Nephron progenitor cell (in vitro differentiated cells): ENCODE measurements at regions not wholly inside any gene's neighbourhood (a gene's known extent, or its start where the extent isn't known, plus 50 kb on each side); places are given as distances from the start of the nearest gene placed in this dataset.

Experiments
- DNase-seq: peaks from one replicate; pipeline ENCODE4 v3.0.0; 2021
- H3K27ac Mint-ChIP-seq: 2 replicates; pipeline ENCODE4 v1.8.0; 2021; ENCODE audit warnings: mild to moderate bottlenecking, moderate library complexity, mixed read lengths
- H3K27me3 Mint-ChIP-seq: 2 replicates; pipeline ENCODE4 v1.8.0; 2021; ENCODE audit warnings: mild to moderate bottlenecking, low read depth, mixed read lengths; ENCODE audit not compliant: poor library complexity
- H3K36me3 Mint-ChIP-seq: 2 replicates; pipeline ENCODE4 v1.8.0; 2021; ENCODE audit warnings: low read depth, mixed read lengths
- H3K4me1 Mint-ChIP-seq: 2 replicates; pipeline ENCODE4 v1.8.0; 2021; ENCODE audit warnings: mixed read lengths
- H3K4me3 Mint-ChIP-seq: 2 replicates; pipeline ENCODE4 v1.8.0; 2021; ENCODE audit warnings: mild to moderate bottlenecking, moderate library complexity, mixed read lengths
- H3K9me3 Mint-ChIP-seq: 2 replicates; pipeline ENCODE4 v1.8.0; 2021; ENCODE audit warnings: mild to moderate bottlenecking, moderate library complexity, mixed read lengths
- TF ChIP-seq, protein P1 (sequence below): fragments of 200-600 bp; sonication (generic); IDR thresholded peaks from 2 replicates; pipeline ENCODE4 v1.5.0; 2021; ENCODE audit warnings: antibody characterized with exemption

- no peak overlapping the region for H3K4me3 Mint-ChIP-seq
- H3K36me3 Mint-ChIP-seq = no peaks in the 10 kb centered on the region
- TF ChIP-seq, protein P1, sequence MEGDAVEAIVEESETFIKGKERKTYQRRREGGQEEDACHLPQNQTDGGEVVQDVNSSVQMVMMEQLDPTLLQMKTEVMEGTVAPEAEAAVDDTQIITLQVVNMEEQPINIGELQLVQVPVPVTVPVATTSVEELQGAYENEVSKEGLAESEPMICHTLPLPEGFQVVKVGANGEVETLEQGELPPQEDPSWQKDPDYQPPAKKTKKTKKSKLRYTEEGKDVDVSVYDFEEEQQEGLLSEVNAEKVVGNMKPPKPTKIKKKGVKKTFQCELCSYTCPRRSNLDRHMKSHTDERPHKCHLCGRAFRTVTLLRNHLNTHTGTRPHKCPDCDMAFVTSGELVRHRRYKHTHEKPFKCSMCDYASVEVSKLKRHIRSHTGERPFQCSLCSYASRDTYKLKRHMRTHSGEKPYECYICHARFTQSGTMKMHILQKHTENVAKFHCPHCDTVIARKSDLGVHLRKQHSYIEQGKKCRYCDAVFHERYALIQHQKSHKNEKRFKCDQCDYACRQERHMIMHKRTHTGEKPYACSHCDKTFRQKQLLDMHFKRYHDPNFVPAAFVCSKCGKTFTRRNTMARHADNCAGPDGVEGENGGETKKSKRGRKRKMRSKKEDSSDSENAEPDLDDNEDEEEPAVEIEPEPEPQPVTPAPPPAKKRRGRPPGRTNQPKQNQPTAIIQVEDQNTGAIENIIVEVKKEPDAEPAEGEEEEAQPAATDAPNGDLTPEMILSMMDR = no peak
Observed at GRCh38 chr4:181541396-181541795, 701.8 kb upstream of the TENM3 start.

DNA sequence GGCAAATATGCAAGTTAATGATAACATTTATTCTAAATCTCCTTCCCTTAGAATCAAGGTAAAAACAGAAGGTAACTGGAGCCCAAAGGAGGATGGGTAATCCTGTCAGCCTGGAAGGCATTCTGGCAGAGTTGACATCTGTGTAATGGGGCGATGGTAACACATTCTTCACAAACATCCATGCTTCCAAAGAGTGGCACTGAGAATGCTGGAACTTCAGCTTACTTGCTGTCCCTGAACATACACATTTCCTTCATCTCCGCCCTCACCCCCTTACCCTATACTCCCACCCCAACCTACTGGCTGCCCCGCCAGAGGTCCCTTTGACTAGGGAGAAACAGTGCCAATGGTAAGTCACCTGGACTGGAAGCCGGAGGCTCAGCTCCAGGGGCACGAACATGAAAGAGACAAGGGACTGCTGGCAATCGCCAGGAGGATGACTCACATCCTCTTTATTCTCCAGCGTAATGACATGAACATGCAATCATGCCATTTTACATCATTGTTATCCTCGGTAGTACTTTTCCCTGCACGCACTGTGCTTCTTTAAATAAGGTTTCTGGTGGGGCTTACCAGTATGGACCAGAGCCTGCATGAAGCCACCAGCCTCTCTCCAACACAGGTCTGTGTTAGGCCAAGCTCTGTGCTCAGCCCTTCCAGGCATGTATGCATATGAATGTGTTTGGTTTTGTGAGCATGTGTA, 694.2 kb upstream of the TENM3 start:
- Mint-ChIP-seq H3K36me3 (no peaks in the 10 kb centered on the region), H3K27ac (no peak overlapping the region)
- no peak for DNase-seq

More at GRCh38 chr4:181541396-181541795, 701.8 kb upstream of the TENM3 start:
- Mint-ChIP-seq H3K27me3 (no peaks in the 10 kb centered on the region), H3K9me3 (no peaks in the 10 kb centered on the region), H3K4me1 (no peaks in the 10 kb centered on the region), H3K27ac (no peak overlapping the region)
- DNase-seq = no peak

DNA sequence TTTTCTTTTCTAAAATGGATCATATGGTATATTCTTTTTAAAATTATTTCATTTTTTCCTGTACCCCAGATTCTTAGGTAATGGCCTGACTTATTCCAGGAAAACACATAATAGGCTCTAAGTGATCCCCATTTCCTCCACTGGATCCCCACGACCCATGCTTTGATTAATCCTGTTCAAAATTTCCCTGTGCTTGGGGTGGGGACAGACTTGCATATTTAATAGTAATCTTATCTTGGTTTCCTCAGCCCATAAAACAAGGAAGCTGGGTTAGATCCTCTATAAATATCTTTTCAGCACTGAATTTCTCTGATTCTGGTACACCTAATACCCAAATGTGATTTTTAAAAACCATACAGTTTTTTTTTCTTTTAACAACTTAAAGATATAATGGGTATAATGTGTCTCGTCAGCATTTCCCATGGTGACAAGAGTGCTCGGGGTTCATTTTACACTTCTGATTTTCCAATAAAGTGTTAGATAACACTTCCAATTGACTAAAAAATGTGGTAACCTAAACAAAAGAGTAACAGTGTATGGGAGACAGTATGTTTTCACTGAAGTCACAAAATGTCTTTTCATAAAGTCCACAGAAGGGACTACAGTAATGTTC, 693.5 kb upstream of the TENM3 start:
- no peak overlapping the region for H3K4me3 Mint-ChIP-seq
- TF ChIP-seq, protein P1 = no peak
- DNase-seq = no peak
- no peak overlapping the region for H3K27ac Mint-ChIP-seq
- H3K9me3 Mint-ChIP-seq = no peaks in the 10 kb centered on the region
- H3K36me3 Mint-ChIP-seq = no peaks in the 10 kb centered on the region
- peaks cover 3% of the 10 kb centered on the region for H3K27me3 Mint-ChIP-seq
- peaks cover 5% of the 10 kb centered on the region for H3K4me1 Mint-ChIP-seq

More for the DNA sequence above, 694.2 kb upstream of the TENM3 start:
- Mint-ChIP-seq H3K9me3 (no peaks in the 10 kb centered on the region), H3K27me3 (peaks cover 3% of the 10 kb centered on the region), H3K4me3 (no peak overlapping the region), H3K4me1 (peaks cover 4% of the 10 kb centered on the region)
- TF ChIP-seq, protein P1 = no peak

- Mint-ChIP-seq H3K36me3 (no peaks in the 10 kb centered on the region), H3K27me3 (peaks cover 3% of the 10 kb centered on the region), H3K4me3 (no peak overlapping the region), H3K27ac (no peak overlapping the region), H3K9me3 (no peaks in the 10 kb centered on the region), H3K4me1 (peaks cover 5% of the 10 kb centered on the region)
- DNase-seq = no peak
- TF ChIP-seq, protein P1 = no peak
Observed at GRCh38 chr4:181550381-181550780, 692.8 kb upstream of the TENM3 start.

DNA sequence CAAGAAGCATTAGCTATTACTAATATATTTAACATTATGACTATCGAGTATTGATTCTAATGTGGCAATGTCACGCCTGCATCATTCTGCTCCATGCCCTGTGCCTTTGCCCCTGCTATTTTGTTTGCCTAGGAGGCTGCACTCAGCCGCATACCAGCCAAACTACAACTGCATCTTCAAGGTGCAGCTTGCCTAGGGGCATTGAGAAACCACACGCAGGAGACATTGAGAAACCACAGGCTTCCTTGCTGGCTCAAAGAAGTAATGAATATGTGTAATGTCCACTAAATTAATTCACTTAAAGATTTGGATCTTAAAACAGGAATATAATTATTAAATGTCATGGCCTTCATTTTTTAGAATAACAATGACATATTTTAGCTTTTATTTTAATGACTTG, 683.6 kb upstream of the TENM3 start:
- TF ChIP-seq, protein P1 = no peak

GRCh38 chr4:181562399-181562798, 680.8 kb upstream of the TENM3 start:
- TF ChIP-seq, protein P1 = no peak
- H3K36me3 Mint-ChIP-seq = peaks cover 4% of the 10 kb centered on the region
- H3K27me3 Mint-ChIP-seq = peaks cover 3% of the 10 kb centered on the region
- no peak for DNase-seq
- no peak overlapping the region for H3K27ac Mint-ChIP-seq
- H3K4me1 Mint-ChIP-seq = peaks cover 18% of the 10 kb centered on the region
- no peak overlapping the region for H3K4me3 Mint-ChIP-seq
- peaks cover 13% of the 10 kb centered on the region for H3K9me3 Mint-ChIP-seq

More for the DNA sequence above, 683.6 kb upstream of the TENM3 start:
- H3K9me3 Mint-ChIP-seq = peaks cover 13% of the 10 kb centered on the region
- H3K27ac Mint-ChIP-seq = no peak overlapping the region
- H3K4me1 Mint-ChIP-seq = peaks cover 4% of the 10 kb centered on the region
- H3K4me3 Mint-ChIP-seq = no peak overlapping the region
- peaks cover 3% of the 10 kb centered on the region for H3K27me3 Mint-ChIP-seq
- H3K36me3 Mint-ChIP-seq = peaks cover 4% of the 10 kb centered on the region
- no peak for DNase-seq
